Stimulated activated CD8-positive, alpha-beta memory T cell treated with anti-CD3 and anti-CD28 coated beads, Interleukin-4, amount 100 ng/mL, for 48 hours (primary cell): ENCODE measurements at regions not wholly inside any gene's neighbourhood (a gene's known extent, or its start where the extent isn't known, plus 50 kb on each side); places are given as distances from the start of the nearest gene placed in this dataset.
"Not testable (repeated sequence)": the region's sequence is repeated elsewhere in the genome, so short reads cannot be mapped to it uniquely, and the experiment has no call there.

Experiments used
- DNase-seq: peaks from one replicate; pipeline ENCODE4 v3.0.0-alpha.2; 2020

DNA sequence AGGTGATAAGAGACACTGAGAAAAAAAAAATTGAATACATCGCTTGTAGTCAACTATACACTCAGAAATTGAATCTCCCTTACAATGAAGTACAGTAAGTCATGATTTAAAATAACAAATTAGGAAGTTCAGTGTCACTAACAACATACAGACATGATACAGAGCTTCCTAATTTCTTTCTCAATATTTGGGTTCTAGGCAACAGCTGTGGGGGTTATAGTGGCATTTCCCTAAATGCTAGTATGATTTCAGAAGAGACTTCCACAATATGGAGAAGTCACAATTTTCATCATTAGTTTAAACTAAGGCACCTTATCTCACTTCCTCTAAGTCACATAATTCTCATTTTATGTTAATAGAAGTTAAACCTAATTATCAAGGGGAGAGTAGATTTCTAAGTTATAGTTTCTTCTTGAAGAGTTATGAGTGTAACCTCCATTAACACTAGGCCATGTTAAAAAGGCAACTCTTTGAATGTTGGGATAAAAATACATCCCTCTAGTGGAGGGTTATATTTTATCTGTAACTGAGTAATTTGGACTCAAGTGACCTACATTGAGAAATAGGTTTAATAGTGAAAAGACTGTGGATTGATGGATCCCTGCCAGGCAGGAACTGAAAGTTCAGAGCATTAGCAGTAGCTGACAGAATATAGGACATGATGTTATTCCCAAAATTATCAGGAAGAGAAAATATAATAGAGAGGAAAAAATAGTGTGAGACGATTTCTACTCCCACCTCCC lies 286.0 kb upstream of the SUCLG2 start:
- no peak for DNase-seq

DNA sequence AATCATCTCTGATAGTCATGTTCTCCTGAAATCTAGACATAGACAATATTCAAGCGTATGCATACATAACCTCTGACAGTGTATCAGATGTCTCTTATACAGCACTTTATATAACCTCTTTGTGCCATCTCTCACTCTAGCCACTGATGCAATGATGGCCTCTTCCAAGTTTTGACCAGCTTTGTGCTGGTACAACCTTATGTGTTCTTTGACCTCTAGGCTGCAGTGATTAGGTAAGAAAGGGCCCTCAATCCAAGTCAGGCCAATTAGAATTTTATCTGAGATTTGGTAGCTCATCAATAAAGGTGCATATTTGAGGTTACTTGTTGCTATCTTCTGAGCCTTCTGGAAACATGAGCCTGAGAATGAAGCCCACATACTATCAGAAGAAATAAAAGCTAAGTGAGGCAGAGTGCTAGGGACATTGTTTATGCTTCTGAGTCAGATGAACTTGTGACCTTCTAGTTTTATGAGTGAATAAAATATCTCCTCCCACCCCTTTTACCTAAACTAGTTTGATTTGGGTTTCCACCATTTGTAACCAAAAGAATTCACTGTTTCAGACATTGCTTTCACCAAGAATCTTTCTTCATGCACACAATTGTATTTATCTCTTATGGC lies 283.2 kb upstream of the SUCLG2 start:
- no peak for DNase-seq

DNA sequence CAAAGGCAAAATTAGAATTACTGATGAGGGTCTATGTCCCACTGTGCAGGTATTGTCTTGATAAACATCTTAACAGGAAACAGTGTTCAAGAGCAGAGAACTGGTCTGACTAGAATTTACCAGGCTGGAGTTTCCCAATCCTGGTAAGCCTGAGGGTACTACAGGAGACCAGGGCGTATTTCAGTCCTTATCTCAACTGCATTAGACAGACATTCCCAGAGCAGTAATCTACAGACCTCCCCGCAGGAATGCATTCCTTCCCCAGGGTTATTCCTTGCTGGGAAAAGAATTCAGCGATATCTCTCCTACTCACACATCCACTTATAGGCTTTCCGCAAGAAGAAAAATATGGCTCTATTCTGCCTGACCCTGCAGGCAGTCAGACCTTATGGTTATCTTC lies 276.0 kb upstream of the SUCLG2 start:
- DNase-seq: not testable (repeated sequence)

DNA sequence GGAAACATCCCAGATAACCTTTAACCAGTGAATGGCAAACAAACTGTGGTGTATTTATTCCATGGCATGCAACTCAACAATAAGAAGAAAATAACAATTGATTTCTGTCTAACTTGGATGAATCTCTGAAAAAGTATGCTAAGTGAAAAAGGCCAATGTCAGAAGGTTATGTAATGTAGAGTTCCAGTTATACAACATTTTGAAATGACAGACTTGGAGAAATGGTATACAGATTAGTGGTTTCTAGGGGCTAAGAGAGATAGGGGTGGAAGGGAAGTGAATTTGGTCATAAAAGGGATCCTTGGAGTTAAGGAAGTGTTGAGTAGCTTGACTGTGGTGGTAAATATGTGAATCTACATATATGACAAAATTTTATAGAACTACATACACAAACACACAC lies 269.4 kb upstream of the SUCLG2 start:
- no peak for DNase-seq

DNA sequence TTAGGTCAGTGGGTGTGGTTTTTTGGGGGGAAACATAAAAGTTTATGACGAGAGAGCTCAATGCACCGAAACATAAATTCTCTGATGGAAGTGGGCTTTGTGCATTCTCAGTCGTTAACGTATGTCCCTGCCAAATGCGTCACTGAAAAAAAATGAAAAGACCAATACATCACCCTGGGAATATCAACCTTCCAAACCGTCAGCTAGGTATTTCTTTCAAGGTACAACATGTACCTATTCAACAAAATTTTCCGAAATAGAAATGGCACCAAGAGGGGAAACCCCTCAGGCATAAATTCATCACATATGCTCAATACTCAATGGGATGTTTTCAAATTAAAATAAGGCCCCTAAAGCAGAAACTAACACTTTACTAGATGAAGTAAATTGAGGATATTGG lies 266.6 kb upstream of the SUCLG2 start:
- DNase-seq: no peak

DNA sequence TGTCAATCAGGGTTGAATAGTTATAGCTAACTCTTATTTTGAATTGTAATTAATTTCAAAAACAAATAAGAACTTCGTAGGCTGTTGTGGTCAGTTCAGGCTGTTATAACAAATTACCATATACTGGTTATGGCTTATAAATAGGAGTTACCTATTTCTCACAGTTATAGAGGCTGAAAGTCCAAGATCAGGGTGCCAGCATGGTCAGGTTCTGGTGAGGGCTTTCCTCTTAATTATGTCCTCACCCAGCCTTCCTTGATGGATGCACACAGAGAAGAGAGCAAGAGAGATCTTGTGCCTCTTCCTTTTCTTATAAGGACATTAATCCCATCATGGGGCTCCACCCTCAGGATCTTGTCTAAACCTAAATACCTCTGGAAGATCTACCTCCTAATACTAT lies 265.9 kb upstream of the SUCLG2 start:
- DNase-seq: no peak

DNA sequence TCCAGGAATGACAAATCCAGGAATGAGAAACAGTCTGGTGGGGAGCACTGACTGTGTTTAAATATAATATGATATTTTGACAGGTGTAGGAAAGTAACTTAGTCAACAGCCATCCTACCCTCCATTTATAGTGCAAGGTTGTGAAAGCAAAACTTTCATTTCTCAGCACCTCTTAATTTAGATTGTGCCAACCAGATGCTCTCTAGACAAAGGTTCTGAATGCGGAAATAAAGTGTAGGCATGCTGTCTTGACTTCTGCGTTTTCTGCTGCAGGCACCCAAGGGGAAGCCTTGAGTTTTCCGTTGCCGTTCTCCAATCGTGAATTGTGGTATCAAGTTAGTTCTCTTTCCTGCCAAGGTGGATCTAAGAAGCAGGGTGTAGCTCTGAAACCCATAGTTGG lies 261.9 kb upstream of the SUCLG2 start:
- DNase-seq: no peak

DNA sequence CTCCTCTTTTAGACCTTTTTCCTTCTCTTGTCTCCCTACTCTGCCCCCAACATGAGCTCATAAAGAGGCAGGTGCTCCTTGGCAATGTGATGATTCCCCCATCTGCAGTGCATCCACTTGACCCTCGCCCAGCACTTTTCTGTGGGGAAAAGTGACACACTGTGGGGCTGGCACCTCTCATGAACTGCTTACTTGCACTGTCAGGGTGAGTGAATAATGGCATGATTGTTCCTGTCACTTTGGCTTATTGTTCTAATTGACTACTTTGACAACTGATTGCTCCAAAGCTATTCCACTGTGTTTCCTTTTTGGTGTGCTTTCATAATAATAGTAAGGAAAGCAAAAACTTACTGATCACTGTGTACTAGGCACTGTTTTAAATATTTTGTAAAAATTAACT lies 253.3 kb upstream of the SUCLG2 start:
- no peak for DNase-seq

DNA sequence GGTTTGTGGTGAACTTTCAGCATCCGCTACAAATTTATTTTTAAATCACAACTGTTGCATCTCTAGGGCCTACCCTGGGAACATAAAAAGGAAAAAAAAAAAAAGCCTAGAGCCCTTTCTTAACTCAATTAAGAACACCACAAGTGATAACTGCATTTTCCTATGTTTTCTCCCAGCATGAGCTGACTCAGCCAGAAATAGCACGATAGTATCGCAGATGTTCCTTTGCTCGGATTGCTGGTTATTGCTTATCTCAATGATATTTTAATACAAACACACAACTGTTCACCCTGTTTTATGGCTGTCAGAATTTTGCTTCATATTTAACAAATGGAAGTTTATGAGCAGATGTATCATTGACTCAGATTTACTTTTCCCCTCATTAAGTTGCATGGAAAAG lies 251.8 kb upstream of the SUCLG2 start:
- DNase-seq: no peak

DNA sequence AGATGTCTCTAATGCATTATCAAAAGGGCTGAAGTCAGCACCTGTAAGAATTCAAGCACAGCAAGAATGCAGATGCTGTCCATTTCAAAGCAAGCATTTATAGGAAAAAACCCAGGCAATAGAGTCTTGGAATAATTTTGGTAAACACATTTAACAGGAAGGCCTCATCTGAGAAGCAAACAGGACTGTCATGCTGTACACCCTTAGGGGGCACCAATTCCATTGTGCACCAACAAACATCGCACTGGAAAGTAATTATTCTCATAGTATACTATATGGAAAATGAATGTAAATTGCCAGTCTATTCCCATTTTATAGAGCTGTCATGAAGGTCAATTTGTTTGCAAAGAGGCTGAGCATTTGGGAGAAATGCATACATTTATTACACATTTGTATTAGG lies 247.3 kb upstream of the SUCLG2 start:
- DNase-seq: no peak

DNA sequence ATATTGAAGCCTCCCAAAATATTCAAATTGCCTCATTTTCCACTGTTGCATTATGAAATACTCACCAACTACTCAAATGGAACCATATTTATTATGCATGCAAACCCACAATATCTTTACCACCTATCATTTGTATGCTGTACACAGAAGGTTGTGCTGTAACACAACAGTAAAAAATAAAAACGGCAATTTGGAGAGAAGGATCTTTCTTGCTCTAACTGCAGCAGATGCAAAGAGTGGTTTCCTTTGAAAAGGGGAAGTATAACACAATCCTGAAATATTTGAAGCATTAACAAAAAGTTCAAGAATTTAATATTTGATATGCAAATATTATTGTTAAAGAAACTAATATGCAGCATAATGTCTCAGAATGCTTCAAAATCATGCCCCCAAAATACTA lies 244.5 kb upstream of the SUCLG2 start:
- no peak for DNase-seq

DNA sequence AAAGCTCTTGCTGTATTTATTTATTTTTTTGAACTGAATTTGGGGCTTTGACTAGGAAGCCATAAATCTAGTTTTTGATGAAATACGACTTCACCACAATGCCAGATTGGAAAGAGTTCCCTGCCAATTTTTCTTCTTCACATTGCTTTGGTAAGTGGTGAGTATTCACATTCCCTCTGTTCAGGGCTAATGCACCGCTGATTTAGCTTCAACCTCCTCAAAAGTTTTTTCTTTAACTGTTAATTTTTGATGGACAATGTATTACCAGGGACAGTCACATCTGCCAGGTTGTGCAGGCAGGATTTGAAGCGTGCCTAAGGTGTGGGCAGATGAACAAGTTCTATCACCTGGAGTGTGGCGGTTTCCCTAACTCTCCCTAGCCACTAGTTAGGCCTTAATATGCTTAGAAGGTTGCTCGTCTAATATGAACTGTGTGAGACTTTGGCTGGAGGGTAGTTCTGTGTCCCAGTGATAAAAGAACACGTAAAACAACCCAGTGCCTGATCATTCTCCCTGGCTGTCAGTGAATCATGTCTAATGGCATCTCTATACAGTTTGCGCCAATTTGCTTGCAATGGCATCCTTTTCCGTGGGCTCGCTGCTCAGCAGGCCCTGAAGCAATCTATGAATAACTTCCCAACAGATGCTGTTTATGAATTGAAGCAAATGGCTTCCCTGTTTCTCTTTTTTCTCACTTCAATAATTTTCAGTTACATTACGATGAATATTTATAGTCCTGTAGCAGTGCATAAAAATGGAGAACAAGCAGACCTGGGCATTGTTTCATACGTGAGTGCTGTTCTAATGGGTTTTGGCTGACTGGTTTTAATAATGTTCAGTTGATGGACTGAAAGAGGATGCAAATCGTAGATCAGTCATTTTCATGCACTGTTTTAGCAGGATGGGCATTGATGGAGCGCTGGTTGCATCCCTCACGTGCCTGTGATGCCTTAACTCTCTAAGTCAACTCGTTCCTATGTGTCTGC lies 243.2 kb upstream of the SUCLG2 start:
- DNase-seq: no peak

DNA sequence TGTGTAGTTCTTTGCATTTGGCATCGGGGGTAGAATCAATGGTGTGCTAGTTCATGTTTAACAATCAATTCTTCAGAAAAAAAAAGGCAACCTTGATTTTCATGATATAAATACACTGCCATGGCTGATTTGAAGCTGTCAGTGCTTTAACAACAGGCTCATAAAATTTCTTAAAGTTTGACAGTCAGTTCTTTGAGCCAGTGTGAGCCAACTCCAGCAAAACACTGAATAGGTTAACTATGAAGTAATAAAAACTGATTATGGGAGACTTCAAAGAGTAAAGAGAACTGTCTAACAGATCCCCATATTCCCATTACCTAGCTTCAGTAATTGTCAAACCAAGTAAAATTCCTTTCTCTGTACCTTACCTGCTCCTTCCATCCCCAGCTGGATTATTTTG lies 241.7 kb upstream of the SUCLG2 start:
- no peak for DNase-seq

DNA sequence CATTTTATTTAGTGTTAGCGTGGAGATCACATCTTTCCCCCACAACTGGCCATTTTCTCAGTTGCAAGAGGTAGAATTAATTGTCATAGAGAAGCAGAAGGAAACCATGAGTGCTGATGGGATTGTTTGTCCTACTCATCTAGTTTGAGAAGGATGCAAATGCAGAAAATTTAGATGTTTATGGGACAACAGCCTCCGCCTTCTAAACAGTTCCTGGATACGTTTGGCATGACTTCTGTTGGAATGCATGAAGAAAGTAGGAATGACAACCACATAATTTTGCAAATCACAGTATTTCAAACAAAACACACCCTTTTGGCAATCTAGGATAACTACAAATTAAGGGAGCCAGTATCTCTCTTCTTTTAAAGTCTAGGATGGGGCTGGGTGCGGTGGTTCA lies 240.1 kb upstream of the SUCLG2 start:
- no peak for DNase-seq

DNA sequence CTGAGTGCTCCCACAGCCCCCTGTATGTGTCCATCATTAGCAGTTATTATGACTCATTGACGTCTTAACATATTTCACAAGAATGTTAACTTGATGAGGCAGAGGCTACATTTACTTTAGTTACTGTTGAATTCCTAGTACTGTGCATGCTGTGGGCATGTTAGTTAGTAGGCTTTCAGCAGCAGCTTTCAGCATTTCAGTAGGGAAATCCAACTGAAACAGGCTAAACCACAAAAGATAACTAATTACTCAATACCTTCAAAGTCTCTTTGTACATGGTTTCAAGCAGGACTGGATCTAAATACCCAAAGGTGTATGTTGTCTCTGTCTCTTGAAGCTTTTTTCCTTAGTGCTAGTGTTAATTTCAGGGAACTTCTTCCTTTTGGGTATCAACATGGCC lies 229.9 kb upstream of the SUCLG2 start:
- no peak for DNase-seq

DNA sequence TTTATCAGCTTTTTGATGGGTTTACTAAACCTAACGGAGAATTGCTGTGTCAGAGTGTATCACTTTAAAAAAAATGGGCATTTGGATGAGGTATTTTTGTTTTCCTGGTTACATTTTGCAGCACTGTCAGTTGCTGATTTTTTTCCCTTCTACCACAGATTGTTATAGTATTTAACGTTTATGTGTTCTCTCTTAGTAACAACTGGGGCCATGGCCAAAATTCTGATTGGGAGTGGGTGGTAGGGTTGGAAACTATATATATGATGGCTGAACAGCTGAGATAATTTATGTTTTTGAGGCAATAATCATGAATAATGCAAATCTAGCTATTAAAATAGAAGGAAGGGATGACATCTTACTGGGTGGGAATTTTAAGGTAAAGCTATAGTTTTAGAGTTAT lies 229.4 kb upstream of the SUCLG2 start:
- no peak for DNase-seq

DNA sequence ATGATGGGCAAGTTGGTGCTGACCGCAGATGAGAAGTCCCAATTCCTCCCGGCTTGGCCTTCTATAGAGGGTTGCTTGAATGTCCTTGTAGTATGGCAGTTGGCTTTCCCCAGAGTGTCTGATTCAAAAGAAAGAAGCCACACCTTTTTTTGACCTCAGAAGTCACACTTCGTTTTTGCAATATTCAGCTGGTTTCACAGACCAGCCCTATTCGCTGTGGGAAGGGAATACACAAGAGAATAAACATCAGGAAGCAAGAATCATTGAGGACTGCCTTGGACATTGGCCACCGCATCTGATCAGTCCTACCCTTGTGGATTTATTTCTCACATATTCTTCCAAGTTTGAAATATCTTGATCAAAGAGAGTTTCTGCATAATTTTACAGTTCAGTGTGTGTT lies 228.6 kb upstream of the SUCLG2 start:
- DNase-seq: no peak

DNA sequence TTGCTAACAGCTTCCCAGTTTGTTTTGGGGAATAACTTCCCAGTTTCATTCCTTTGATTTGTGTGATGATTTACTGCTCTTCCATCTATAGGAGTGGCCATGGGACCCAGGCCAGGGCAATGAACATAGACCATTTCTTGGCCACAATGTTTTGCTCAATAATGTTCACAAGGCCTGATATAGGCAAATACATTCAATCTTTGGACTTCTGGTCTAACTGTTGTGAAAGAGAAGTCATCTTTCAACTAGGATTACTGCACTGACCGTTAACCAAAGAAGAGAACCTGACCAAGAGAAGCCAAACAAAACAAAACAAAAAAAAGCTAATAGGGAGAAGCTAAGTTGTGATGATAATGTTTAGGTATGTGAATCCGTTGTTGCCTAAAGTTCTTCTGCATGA lies 221.8 kb upstream of the SUCLG2 start:
- DNase-seq: no peak

DNA sequence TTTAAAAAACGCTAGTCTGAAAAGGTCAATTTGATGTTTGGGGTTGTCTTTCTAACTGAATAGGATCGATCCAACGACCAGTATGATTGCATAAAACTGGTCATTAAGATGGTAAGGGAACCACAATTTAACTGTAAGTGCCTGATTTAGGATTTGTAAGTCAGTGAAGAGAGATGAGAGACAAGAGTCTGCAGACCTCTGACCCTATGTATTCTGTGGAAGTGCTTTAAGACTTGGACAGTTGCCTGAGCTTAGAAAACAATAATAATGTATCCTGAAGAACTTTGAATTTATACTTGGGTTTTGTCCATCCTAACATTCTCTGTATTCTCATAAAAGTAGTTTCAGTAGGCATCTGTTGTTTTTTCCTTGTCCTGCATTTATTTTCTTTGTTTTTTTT lies 221.4 kb upstream of the SUCLG2 start:
- no peak for DNase-seq

DNA sequence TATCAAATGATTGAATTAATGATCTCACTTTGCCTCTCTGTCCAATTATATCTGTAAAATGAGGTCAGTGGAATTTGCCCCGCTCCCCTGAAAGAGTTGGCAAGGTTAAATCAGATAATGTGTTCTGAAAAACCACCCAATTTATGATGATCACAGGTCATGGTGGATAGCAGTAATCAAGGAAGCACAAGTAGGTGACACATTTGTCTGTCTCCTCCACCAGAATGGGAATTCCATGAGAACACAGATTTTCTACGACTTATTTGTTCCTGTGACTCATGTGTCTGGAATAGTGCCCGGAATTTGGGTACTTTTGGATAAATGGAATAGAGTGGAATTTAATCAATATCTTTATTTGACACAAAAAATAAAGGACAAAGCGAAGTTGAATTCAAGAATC lies 220.9 kb upstream of the SUCLG2 start:
- no peak for DNase-seq

DNA sequence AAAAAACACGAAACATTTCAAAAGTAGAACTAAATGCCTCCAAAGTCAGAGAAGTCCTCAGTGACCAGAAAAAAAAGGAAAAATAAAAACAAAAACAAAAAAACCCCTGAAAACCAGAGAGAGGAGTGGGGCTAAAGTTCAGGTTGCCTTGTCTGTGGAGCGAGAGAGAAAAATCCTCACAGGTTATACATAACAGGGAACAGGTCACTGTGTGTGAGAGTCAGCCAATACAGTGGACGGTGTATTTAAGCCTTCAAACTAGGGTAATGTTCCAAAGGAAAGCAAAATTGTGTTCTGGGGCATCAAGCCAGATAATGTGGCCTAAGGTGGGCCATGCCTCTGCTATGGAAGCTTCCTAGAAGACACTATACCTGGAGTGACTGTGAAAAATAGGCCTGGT lies 216.1 kb upstream of the SUCLG2 start:
- DNase-seq: no peak

DNA sequence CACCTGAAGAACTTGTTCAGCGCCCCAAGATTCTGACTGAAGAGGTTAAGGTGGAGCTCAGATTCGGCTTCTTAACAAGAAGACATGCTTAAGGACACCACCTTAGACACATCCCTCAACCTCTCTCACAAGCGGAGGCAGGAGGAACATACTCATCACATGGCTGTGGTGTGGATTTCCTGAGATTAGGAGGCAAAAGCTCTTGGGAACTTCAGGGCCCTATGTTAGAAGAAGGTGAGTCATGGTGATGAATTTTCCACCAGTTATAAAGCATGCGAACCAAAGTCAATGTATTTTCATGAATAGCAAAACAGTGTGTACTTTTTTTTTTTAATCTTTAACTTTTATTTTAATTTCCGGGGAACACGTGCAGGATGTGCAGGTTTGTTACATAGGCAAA lies 212.2 kb upstream of the SUCLG2 start:
- no peak for DNase-seq

DNA sequence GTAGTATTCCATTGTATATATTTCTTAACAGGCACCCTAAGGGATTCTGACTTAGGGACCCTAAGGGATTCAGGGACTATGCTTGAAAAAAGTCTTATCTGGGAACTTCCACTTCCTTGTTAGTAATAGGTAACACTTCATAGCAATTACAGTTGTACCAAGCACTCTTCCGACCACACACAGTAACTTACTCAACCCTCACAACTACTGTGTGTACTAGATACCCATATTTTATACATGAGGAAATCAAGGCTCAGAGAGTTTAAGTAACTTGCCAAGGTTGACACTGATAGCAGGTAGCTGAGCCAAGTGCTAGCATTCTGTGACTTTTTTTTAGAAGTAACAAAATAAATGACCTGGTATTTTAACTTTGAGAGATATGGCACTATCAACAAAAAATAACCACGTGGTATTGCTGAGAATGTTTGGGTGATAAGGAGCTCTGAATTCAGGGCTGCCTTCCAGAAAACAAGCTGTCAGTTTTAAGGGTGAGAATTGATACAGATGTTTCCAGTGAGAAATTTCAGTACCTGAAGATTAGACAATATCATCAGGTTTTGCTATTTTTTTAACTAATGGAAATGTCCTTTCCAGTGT lies 210.3 kb upstream of the SUCLG2 start:
- no peak for DNase-seq

DNA sequence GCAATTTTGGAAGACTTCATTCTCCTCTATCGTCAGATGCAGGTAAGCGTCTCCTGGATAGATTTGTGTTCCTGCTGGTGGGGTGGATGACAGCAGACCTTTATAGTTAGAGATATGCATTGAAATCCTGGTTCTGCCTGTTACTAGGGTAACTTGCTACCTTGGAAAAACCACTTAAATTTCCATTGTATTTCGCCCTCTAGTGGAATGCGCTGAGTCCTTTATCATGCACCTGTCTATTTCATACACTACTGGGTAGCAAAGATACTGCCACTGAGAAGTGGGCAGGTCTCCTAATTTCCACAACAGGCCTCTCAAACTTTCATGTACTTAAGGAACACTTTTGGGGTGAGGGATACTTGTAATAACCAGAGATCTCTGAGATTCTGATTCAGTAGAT lies 209.5 kb upstream of the SUCLG2 start:
- no peak for DNase-seq
